ENCODE measurements at regions not wholly inside any gene's neighbourhood (a gene's known extent, or its start where the extent isn't known, plus 50 kb on each side); places are given as distances from the start of the nearest gene placed in this dataset.

DNA sequence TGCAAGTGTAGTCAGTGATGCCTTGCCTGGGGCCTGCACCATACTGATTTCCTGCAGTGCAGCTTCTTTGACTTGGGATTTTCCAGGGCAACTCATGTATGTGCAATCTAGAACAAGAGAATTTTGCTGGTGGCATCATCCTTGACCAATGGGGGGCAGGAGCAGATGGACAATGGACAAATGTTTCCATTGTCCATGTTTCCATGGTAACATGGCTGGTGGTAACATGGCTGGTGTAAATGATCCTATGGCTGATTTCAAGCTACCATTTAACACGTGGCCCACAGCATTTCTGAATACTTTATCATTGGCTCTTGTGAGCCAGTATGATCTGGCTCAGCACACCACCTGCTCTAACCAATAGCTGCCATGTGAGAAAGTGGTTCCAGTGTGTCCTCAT, 130.1 kb upstream of the OSMR start:
- no peak overlapping the region for H3K18ac ChIP-seq (ENCODE audit: extremely low read depth, low read length)
- no peaks in the 10 kb centered on the region for H3K79me1 ChIP-seq (ENCODE audit: low read depth, low read length)
- no peak overlapping the region for H2AK5ac ChIP-seq (ENCODE audit: low read depth, low read length)
- H3K4me3 ChIP-seq (ENCODE audit: extremely low read depth in 1 of 4, insufficient read depth in 2 of 4, low read depth in 3 of 4, low read length in 4 of 4): no peak overlapping the region
- no peak overlapping the region for H4K8ac ChIP-seq (ENCODE audit: extremely low read depth, insufficient read depth, low read length)
- no peak overlapping the region for H3K27ac ChIP-seq (ENCODE audit: low read depth, low read length)
- no peak overlapping the region for H2BK5ac ChIP-seq (ENCODE audit: low read depth, low read length)
- no peak overlapping the region for H2BK20ac ChIP-seq (ENCODE audit: low read length)
- no peaks in the 10 kb centered on the region for H3K9me3 ChIP-seq (ENCODE audit: insufficient read depth in 2 of 2, low read depth in 1 of 2, low read length in 1 of 2)
- no peak overlapping the region for H3K14ac ChIP-seq (ENCODE audit: insufficient read length)
- DNase-seq (ENCODE audit: low read depth in 1 of 2, low spot score in 2 of 2): no peak
- H4K5ac ChIP-seq (ENCODE audit: insufficient read length, low read depth, low read length): no peak overlapping the region
- H2BK15ac ChIP-seq (ENCODE audit: low read length): no peak overlapping the region
- no peak overlapping the region for H3K56ac ChIP-seq (replicated peaks; ENCODE audit: insufficient read length, low read depth, low read length)
- H2BK12ac ChIP-seq (ENCODE audit: low read depth, low read length): no peak overlapping the region
- no peak overlapping the region for H2BK120ac ChIP-seq (replicated peaks; ENCODE audit: low read depth, low read length)
- no peaks in the 10 kb centered on the region for H3K79me2 ChIP-seq (ENCODE audit: control insufficient read depth in 1 of 2, insufficient read depth in 2 of 2, low read length in 2 of 2)
- TF ChIP-seq GTF2F1 (IDR thresholded peaks at IDR 0.05; ENCODE audit: borderline replicate concordance, low read depth, low read length) (no peak), SP1 (IDR thresholded peaks at IDR 0.05; ENCODE audit: low read depth, low read length) (no peak), GABPA (IDR thresholded peaks at IDR 0.05; ENCODE audit: borderline replicate concordance, insufficient read depth, low read length) (no peak), EP300 (IDR thresholded peaks at IDR 0.05; ENCODE audit: borderline replicate concordance in 1 of 2, low read depth in 2 of 2, low read length in 2 of 2) (no peak), TEAD4 (IDR thresholded peaks at IDR 0.05; ENCODE audit: low read depth, low read length) (no peak), RNF2 (IDR thresholded peaks at IDR 0.05; ENCODE audit: borderline replicate concordance, low read depth, low read length, missing control alignments, poor library complexity, severe bottlenecking) (no peak), RXRA (IDR thresholded peaks at IDR 0.05; ENCODE audit: insufficient read depth, low read depth, low read length) (no peak)
- TF ChIP-seq, protein P1, sequence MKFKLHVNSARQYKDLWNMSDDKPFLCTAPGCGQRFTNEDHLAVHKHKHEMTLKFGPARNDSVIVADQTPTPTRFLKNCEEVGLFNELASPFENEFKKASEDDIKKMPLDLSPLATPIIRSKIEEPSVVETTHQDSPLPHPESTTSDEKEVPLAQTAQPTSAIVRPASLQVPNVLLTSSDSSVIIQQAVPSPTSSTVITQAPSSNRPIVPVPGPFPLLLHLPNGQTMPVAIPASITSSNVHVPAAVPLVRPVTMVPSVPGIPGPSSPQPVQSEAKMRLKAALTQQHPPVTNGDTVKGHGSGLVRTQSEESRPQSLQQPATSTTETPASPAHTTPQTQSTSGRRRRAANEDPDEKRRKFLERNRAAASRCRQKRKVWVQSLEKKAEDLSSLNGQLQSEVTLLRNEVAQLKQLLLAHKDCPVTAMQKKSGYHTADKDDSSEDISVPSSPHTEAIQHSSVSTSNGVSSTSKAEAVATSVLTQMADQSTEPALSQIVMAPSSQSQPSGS (IDR thresholded peaks at IDR 0.05; ENCODE audit: low read length): no peak
- no peak overlapping the region for H3K4me2 ChIP-seq (ENCODE audit: insufficient read depth in 1 of 2, low read depth in 2 of 2, low read length in 2 of 2)
- no peak overlapping the region for H2AFZ ChIP-seq (ENCODE audit: low read length)
- no peaks in the 10 kb centered on the region; the same call in 1 of the 2 replicates for H3K23me2 ChIP-seq (ENCODE audit: low read depth, low read length)
- H3K9ac ChIP-seq (replicated peaks in 1 of 4; ENCODE audit: extremely low read depth in 1 of 4, low read depth in 3 of 4, low read length in 3 of 4): no peak overlapping the region
- POLR2A ChIA-PET (ENCODE audit: partially characterized antibody): no interaction called here
- H3K4me1 ChIP-seq (replicated peaks in 1 of 4; ENCODE audit: control insufficient read depth in 3 of 4, insufficient read depth in 4 of 4, low read length in 3 of 4): no peaks in the 10 kb centered on the region
- 88% methylated on average over 1 of the region's 1 CpG; no CpG with 5 or more reads in 1 of the 2 experiments for WGBS, 2 experiments (ENCODE audit: extremely low coverage in 1 of 2, insufficient coverage in 1 of 2, insufficient read length in 1 of 2, insufficient replicate concordance in 2 of 2, low coverage in 1 of 2, low lambda C conversion rate in 2 of 2, missing lambda C conversion rate in 1 of 2)
- no peak overlapping the region for H3K4ac ChIP-seq (replicated peaks; ENCODE audit: insufficient read length, low read depth, low read length)
- no peak for FAIRE-seq
- H4K20me1 ChIP-seq (replicated peaks in 1 of 2; ENCODE audit: control insufficient read depth in 1 of 2, insufficient read depth in 2 of 2, low read length in 2 of 2): no peaks in the 10 kb centered on the region
- H3K23ac ChIP-seq (ENCODE audit: insufficient read length): no peak overlapping the region
- H3K27me3 ChIP-seq (replicated peaks in 1 of 4; ENCODE audit: control insufficient read depth in 3 of 4, extremely low read depth in 1 of 4, insufficient read depth in 3 of 4, low read length in 3 of 4): no peaks in the 10 kb centered on the region
- H3K36me3 ChIP-seq (ENCODE audit: control insufficient read depth in 2 of 4, insufficient read depth in 4 of 4, low read length in 3 of 4): no peaks in the 10 kb centered on the region
- no peak overlapping the region for H4K91ac ChIP-seq (replicated peaks; ENCODE audit: insufficient read length, low read length)
- CTCF ChIA-PET (ENCODE audit: partially characterized antibody): interaction anchor here (0.6 to 1.4 kb wide), 4 partner anchors 8 to 51 kb away, joined by 3 read pairs; no protein-coding TSS in a partner anchor

Data from H1 (cell line).